ENCODE measurements at regions not wholly inside any gene's neighbourhood (a gene's known extent, or its start where the extent isn't known, plus 50 kb on each side); places are given as distances from the start of the nearest gene placed in this dataset.

DNA sequence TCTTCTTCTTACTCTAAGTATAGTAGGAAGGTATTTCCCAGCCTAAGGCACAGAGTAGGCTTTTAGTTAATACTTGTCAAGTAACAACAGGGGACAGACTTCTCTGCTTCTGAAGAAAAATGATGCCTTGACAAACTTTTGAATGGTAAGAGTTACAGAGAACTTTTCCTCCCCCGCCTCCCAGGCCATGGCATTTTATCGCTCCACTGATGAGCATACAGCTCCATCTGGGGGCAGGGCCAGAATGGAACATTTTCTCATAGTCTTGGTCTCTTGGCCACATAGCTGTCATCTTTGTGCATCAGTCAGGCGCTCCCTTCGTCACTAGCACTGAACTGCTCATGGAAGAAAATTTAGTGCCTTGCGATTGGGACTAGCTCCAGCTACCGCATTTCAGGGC, 1066.8 kb upstream of the CITED2 start:
- Mint-ChIP-seq H3K27ac (ENCODE audit: unreplicated experiment) (no peak overlapping the region), H3K36me3 (ENCODE audit: insufficient read depth, unreplicated experiment) (no peaks in the 10 kb centered on the region)
- CTCF ChIA-PET: interaction anchor here (0.6 to 1.1 kb wide), 2 partner anchors 1071 kb away, joined by 4 to 6 read pairs; no protein-coding TSS in a partner anchor

GRCh38 chr6:140440223-140440835, 1065.9 kb upstream of the CITED2 start:
- CTCF ChIA-PET: no interaction called here
- no peak for DNase-seq
- Mint-ChIP-seq H3K4me1 (ENCODE audit: low read depth, unreplicated experiment) (no peaks in the 10 kb centered on the region), H3K9me3 (ENCODE audit: unreplicated experiment) (peaks cover 6% of the 10 kb centered on the region), H3K36me3 (ENCODE audit: insufficient read depth, unreplicated experiment) (no peaks in the 10 kb centered on the region), H3K27me3 (ENCODE audit: insufficient read depth, unreplicated experiment) (no peaks in the 10 kb centered on the region), H3K27ac (ENCODE audit: unreplicated experiment) (no peak overlapping the region), H3K4me3 (ENCODE audit: unreplicated experiment) (no peak overlapping the region)
- no TSS peak for BruUV-seq (replicated peaks)
- Histone ChIP-seq H3K36me3 (ENCODE audit: control insufficient read depth, insufficient read depth, low read length) (no peaks in the 10 kb centered on the region), H3K4me1 (no peaks in the 10 kb centered on the region), H3K4me3 (ENCODE audit: low read depth, low read length) (no peak overlapping the region), H3K9me3 (no peaks in the 10 kb centered on the region), H3K27me3 (replicated peaks; ENCODE audit: control insufficient read depth, insufficient read depth, low read length) (no peaks in the 10 kb centered on the region)
- POLR2A ChIA-PET: no interaction called here
- intact Hi-C loops (cut with micrococcal nuclease; ENCODE audit: unreplicated experiment): loop anchor here (2.0 to 10.0 kb wide), 2 partner anchors 386 to 1222 kb away; no protein-coding TSS in a partner anchor
- TF ChIP-seq, protein P1, sequence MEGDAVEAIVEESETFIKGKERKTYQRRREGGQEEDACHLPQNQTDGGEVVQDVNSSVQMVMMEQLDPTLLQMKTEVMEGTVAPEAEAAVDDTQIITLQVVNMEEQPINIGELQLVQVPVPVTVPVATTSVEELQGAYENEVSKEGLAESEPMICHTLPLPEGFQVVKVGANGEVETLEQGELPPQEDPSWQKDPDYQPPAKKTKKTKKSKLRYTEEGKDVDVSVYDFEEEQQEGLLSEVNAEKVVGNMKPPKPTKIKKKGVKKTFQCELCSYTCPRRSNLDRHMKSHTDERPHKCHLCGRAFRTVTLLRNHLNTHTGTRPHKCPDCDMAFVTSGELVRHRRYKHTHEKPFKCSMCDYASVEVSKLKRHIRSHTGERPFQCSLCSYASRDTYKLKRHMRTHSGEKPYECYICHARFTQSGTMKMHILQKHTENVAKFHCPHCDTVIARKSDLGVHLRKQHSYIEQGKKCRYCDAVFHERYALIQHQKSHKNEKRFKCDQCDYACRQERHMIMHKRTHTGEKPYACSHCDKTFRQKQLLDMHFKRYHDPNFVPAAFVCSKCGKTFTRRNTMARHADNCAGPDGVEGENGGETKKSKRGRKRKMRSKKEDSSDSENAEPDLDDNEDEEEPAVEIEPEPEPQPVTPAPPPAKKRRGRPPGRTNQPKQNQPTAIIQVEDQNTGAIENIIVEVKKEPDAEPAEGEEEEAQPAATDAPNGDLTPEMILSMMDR (IDR thresholded peaks at IDR 0.05; ENCODE audit: insufficient read depth in 1 of 2, low read depth in 1 of 2, low read length in 1 of 2, severe bottlenecking in 1 of 2, unreplicated experiment in 1 of 2): no peak

More for the DNA sequence above, 1066.8 kb upstream of the CITED2 start:
- BruUV-seq (replicated peaks): no TSS peak
- intact Hi-C loops (cut with micrococcal nuclease; ENCODE audit: unreplicated experiment): loop anchor here (2.0 to 10.0 kb wide), 2 partner anchors 386 to 1222 kb away; no protein-coding TSS in a partner anchor
- H3K4me3 Mint-ChIP-seq (ENCODE audit: unreplicated experiment): no peak overlapping the region
- Histone ChIP-seq H3K27me3 (replicated peaks; ENCODE audit: control insufficient read depth, insufficient read depth, low read length) (no peaks in the 10 kb centered on the region), H3K4me3 (ENCODE audit: low read depth, low read length) (no peak overlapping the region), H3K4me1 (no peaks in the 10 kb centered on the region), H3K36me3 (ENCODE audit: control insufficient read depth, insufficient read depth, low read length) (no peaks in the 10 kb centered on the region), H3K9me3 (no peaks in the 10 kb centered on the region)
- H3K4me1 Mint-ChIP-seq (ENCODE audit: low read depth, unreplicated experiment): no peaks in the 10 kb centered on the region
- TF ChIP-seq, protein P1 (IDR thresholded peaks at IDR 0.05; ENCODE audit: insufficient read depth in 1 of 2, low read depth in 1 of 2, low read length in 1 of 2, severe bottlenecking in 1 of 2, unreplicated experiment in 1 of 2): peak in 1 of 2 experiments; percentile 42
- POLR2A ChIA-PET: no interaction called here
- no peaks in the 10 kb centered on the region for H3K27me3 Mint-ChIP-seq (ENCODE audit: insufficient read depth, unreplicated experiment)
- DNase-seq: peak; percentile 49 to 50
- no peaks in the 10 kb centered on the region for H3K9me3 Mint-ChIP-seq (ENCODE audit: unreplicated experiment)

- no TSS peak for BruUV-seq (replicated peaks)
- H3K36me3 ChIP-seq (ENCODE audit: control insufficient read depth, insufficient read depth, low read length): no peaks in the 10 kb centered on the region
- ChIA-PET POLR2A (no interaction called here), CTCF (no interaction called here)
- no peaks in the 10 kb centered on the region for H3K36me3 Mint-ChIP-seq (ENCODE audit: insufficient read depth, unreplicated experiment)
- H3K9me3 Mint-ChIP-seq (ENCODE audit: unreplicated experiment): peaks cover 26% of the 10 kb centered on the region
- no peaks in the 10 kb centered on the region for H3K4me1 Mint-ChIP-seq (ENCODE audit: low read depth, unreplicated experiment)
- H3K27me3 Mint-ChIP-seq (ENCODE audit: insufficient read depth, unreplicated experiment): no peaks in the 10 kb centered on the region
- no peak overlapping the region for H3K4me3 ChIP-seq (ENCODE audit: low read depth, low read length)
- H3K9me3 ChIP-seq: peaks cover 4% of the 10 kb centered on the region; the same call in 1 of the 2 replicates
- H3K4me3 Mint-ChIP-seq (ENCODE audit: unreplicated experiment): no peak overlapping the region
- TF ChIP-seq, protein P1 (IDR thresholded peaks at IDR 0.05; ENCODE audit: insufficient read depth in 1 of 2, low read depth in 1 of 2, low read length in 1 of 2, severe bottlenecking in 1 of 2, unreplicated experiment in 1 of 2): no peak
- no peaks in the 10 kb centered on the region for H3K4me1 ChIP-seq
- no peak for DNase-seq
- H3K27me3 ChIP-seq (replicated peaks; ENCODE audit: control insufficient read depth, insufficient read depth, low read length): no peaks in the 10 kb centered on the region
- intact Hi-C loops (cut with micrococcal nuclease; ENCODE audit: unreplicated experiment): no loop called here
- no peak overlapping the region for H3K27ac Mint-ChIP-seq (ENCODE audit: unreplicated experiment)
These were observed 1063.9 kb upstream of the CITED2 start for GRCh38 chr6:140438346-140438735.
